ENCODE measurements at regions not wholly inside any gene's neighbourhood (a gene's known extent, or its start where the extent isn't known, plus 50 kb on each side); places are given as distances from the start of the nearest gene placed in this dataset.

DNA sequence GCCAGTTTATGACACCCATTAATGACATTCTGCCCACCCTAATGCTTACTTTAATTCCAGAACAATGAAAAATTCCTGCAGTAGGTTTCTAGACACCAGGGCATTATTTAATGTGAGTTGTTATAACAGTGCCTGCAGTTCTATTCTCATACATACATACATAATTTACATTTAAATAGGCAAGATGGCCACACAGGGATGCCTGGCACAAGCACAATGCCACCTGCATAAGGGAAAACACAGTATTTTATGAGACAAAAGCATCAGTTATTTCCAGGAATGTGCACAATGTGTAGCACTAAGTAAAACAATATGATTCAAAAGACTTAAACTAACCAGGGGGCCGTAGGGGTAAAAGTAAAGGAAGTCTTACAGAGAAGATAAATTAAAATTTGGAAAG lies 243.9 kb upstream of the SPRY2 start:
- no peak overlapping the region for H3K27ac ChIP-seq
- TF ChIP-seq, protein P1, sequence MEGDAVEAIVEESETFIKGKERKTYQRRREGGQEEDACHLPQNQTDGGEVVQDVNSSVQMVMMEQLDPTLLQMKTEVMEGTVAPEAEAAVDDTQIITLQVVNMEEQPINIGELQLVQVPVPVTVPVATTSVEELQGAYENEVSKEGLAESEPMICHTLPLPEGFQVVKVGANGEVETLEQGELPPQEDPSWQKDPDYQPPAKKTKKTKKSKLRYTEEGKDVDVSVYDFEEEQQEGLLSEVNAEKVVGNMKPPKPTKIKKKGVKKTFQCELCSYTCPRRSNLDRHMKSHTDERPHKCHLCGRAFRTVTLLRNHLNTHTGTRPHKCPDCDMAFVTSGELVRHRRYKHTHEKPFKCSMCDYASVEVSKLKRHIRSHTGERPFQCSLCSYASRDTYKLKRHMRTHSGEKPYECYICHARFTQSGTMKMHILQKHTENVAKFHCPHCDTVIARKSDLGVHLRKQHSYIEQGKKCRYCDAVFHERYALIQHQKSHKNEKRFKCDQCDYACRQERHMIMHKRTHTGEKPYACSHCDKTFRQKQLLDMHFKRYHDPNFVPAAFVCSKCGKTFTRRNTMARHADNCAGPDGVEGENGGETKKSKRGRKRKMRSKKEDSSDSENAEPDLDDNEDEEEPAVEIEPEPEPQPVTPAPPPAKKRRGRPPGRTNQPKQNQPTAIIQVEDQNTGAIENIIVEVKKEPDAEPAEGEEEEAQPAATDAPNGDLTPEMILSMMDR (IDR thresholded peaks at IDR 0.05), result no peak
- no peaks in the 10 kb centered on the region for H3K36me3 ChIP-seq
- no peak overlapping the region for H3K4me3 ChIP-seq
- H3K9me3 ChIP-seq, result peaks cover 0 to 7% of the 10 kb centered on the region in 2 donors
- no peaks in the 10 kb centered on the region for H3K4me1 ChIP-seq
- DNase-seq (ENCODE audit: low spot score), result no peak
- no peaks in the 10 kb centered on the region for H3K27me3 ChIP-seq

DNA sequence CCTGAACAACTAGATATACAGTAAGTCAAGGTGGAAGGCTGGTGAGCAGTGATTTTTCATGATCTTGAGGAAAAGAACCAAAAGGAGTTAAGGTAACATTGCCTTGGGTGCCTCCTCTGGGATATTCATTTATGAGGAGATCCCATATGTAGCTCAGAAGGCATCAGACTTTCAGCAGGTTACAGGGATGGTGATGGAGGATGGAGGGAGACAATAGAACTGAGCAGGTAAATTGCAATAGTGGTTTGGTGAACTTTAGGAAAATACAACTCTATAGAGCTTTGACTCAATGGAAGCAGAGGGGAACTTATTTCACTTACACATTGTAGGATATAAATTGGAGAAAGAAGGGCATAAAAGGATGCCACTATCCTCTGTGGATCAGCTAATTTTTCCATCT lies 243.4 kb upstream of the SPRY2 start:
- TF ChIP-seq, protein P1 (IDR thresholded peaks at IDR 0.05), result no peak
- no peak for DNase-seq (ENCODE audit: low spot score)
- Histone ChIP-seq H3K27me3 (no peaks in the 10 kb centered on the region), H3K36me3 (no peaks in the 10 kb centered on the region), H3K4me1 (no peaks in the 10 kb centered on the region), H3K9me3 (peaks cover 0 to 2% of the 10 kb centered on the region in 2 donors), H3K4me3 (no peak overlapping the region), H3K27ac (no peak overlapping the region)

- no peak overlapping the region for H3K27ac ChIP-seq
- TF ChIP-seq, protein P1 (IDR thresholded peaks at IDR 0.05), result no peak
These were observed 237.2 kb upstream of the SPRY2 start for GRCh38 chr13:80577926-80578670.

GRCh38 chr13:80577285-80577684 lies 236.4 kb upstream of the SPRY2 start:
- no peaks in the 10 kb centered on the region for H3K36me3 ChIP-seq

More at GRCh38 chr13:80577926-80578670, 237.2 kb upstream of the SPRY2 start:
- Histone ChIP-seq H3K27me3 (no peaks in the 10 kb centered on the region), H3K36me3 (no peaks in the 10 kb centered on the region), H3K4me1 (no peaks in the 10 kb centered on the region), H3K9me3 (no peaks in the 10 kb centered on the region), H3K4me3 (no peak overlapping the region)
- DNase-seq (ENCODE audit: low spot score), result no peak

DNA sequence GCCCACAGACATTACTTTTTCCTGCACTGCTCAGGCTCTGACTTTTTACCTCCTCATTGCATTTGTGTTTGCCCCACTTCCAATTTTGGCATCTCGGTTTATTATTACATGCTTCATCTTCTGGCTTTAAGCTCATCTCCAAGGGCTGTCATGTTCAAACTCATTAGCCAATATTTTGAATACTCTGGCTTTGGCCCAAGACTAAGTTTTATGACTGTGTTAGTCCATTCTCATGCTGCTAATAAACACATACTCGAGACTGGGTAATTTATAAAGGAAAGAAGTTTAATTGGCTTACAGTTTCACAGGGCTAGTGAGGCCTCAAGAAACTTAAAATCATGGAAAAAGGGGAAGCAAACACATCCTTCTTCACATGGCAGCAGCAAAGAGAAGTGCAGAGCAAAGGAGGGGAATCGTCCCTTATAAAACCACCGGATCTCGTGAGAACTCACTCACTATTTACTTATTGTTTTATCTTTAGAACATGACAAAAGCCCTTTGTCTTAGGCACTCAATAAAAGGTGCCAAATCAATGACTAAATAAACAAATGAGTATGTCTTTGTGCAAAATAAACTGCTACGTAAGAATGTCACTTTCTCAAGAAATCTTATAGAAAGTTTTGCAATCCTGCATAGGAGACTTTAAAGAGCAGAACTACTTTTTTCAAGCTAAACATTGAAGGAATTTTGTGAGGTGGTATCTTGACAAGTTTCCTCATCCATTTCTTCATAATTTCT lies 233.4 kb upstream of the SPRY2 start:
- Histone ChIP-seq H3K27ac (no peak overlapping the region), H3K4me1 (no peaks in the 10 kb centered on the region), H3K9me3 (no peaks in the 10 kb centered on the region), H3K36me3 (no peaks in the 10 kb centered on the region), H3K4me3 (no peak overlapping the region), H3K27me3 (no peaks in the 10 kb centered on the region)
- TF ChIP-seq, protein P1 (IDR thresholded peaks at IDR 0.05), result no peak
- DNase-seq (ENCODE audit: low spot score), result no peak

More at GRCh38 chr13:80577285-80577684, 236.4 kb upstream of the SPRY2 start:
- Histone ChIP-seq H3K4me3 (no peak overlapping the region), H3K4me1 (no peaks in the 10 kb centered on the region), H3K27ac (no peak overlapping the region), H3K9me3 (no peaks in the 10 kb centered on the region), H3K27me3 (no peaks in the 10 kb centered on the region)
- TF ChIP-seq, protein P1 (IDR thresholded peaks at IDR 0.05), result no peak
- no peak for DNase-seq (ENCODE audit: low spot score)
